Uterus (tissue), 2 donors: ENCODE measurements at regions not wholly inside any gene's neighbourhood (a gene's known extent, or its start where the extent isn't known, plus 50 kb on each side); places are given as distances from the start of the nearest gene placed in this dataset.

Experiments used
- CTCF ChIP-seq, 4 experiments: fragments of 200-600 bp in 2 of 4; fragments of 450-650 bp in 2 of 4; sonication (generic) in 2 of 4; IDR thresholded peaks; one replicate each; pipeline ENCODE4 v1.5.1; 2016 to 2019; ENCODE audit warnings: antibody characterized with exemption in 4 of 4, mild to moderate bottlenecking in 2 of 4, moderate library complexity in 1 of 4
- POLR2A ChIP-seq, 2 donors: fragments of 450-650 bp; IDR thresholded peaks; one replicate each; pipeline ENCODE4 v1.6.1; 2016; ENCODE audit warnings: antibody characterized with exemption in 2 of 2, mild to moderate bottlenecking in 1 of 2, moderate library complexity in 1 of 2

DNA sequence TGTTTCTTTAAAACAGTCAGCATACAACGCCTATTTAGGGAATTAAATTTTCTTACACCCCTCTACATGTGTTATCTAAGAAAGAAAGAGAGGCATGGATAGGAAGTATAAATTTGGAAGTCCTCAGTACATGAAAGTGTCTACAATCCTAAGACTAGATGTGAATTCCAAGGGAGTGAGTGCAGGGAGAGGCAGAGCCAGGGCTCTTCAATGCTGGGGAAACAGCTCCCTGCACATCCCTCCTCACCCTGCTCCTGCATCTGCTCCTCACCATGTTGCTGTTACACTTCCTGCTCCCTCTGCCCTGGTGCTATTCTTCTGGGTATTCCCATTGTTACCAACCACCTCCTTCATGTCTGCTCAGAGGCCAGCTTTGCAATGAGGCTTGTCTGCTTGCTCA is 229.1 kb upstream of the AKR1E2 start:
- TF ChIP-seq CTCF (IDR thresholded peaks at IDR 0.05) (no peak), POLR2A (IDR thresholded peaks at IDR 0.05) (no peak)
